ENCODE measurements at regions not wholly inside any gene's neighbourhood (a gene's known extent, or its start where the extent isn't known, plus 50 kb on each side); places are given as distances from the start of the nearest gene placed in this dataset.

DNA sequence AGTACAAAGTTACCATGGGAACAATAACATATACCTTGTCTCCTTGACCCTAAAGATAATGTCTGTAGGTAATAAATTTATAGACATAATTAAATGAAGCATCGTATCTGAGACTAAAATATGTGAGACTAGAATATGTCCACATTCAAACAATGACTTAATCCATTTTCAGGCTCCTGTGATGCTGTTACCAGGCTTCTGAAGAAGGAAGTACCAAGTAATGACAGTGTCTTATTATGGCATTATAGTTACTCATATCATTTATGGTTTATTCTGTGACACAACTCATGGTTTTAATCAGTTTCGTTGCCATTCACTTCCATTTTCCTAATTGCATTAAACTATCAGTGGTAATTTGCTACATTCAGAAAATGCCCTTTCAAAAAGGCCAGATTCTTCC is 100.6 kb upstream of the GPM6B start:
- TF ChIP-seq, protein P1, sequence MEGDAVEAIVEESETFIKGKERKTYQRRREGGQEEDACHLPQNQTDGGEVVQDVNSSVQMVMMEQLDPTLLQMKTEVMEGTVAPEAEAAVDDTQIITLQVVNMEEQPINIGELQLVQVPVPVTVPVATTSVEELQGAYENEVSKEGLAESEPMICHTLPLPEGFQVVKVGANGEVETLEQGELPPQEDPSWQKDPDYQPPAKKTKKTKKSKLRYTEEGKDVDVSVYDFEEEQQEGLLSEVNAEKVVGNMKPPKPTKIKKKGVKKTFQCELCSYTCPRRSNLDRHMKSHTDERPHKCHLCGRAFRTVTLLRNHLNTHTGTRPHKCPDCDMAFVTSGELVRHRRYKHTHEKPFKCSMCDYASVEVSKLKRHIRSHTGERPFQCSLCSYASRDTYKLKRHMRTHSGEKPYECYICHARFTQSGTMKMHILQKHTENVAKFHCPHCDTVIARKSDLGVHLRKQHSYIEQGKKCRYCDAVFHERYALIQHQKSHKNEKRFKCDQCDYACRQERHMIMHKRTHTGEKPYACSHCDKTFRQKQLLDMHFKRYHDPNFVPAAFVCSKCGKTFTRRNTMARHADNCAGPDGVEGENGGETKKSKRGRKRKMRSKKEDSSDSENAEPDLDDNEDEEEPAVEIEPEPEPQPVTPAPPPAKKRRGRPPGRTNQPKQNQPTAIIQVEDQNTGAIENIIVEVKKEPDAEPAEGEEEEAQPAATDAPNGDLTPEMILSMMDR (IDR thresholded peaks at IDR 0.05): no peak
- no peak for TF ChIP-seq POLR2A (IDR thresholded peaks at IDR 0.05)
